Right renal cortex interstitium (tissue), 3 donors: ENCODE measurements at regions not wholly inside any gene's neighbourhood (a gene's known extent, or its start where the extent isn't known, plus 50 kb on each side); places are given as distances from the start of the nearest gene placed in this dataset.

ENCODE experiments used
- DNase-seq, 3 donors: peaks; one replicate each; pipeline ENCODE4 v3.0.0-alpha.2; 2013; ENCODE audit warnings: low read depth in 3 of 3, low spot score in 2 of 3

- no peak for DNase-seq
Measured at GRCh38 chr3:18886331-18886730, 262.0 kb upstream of the KCNH8 start.

- DNase-seq = no peak
Measured at GRCh38 chr3:18885612-18886011, 262.7 kb upstream of the KCNH8 start.

GRCh38 chr3:18883571-18883970 lies 264.7 kb upstream of the KCNH8 start:
- no peak for DNase-seq

- no peak for DNase-seq
Measured at GRCh38 chr3:18880691-18881090, 267.6 kb upstream of the KCNH8 start.

GRCh38 chr3:18872466-18872865 lies 275.8 kb upstream of the KCNH8 start:
- no peak for DNase-seq

GRCh38 chr3:18870642-18871041 lies 277.7 kb upstream of the KCNH8 start:
- DNase-seq = no peak

GRCh38 chr3:18870074-18870640 lies 278.2 kb upstream of the KCNH8 start:
- DNase-seq = no peak

- DNase-seq = no peak
Measured at GRCh38 chr3:18868911-18869689, 279.2 kb upstream of the KCNH8 start.

- no peak for DNase-seq
Measured at GRCh38 chr3:18866899-18867298, 281.4 kb upstream of the KCNH8 start.

GRCh38 chr3:18864933-18865731 lies 283.2 kb upstream of the KCNH8 start:
- no peak for DNase-seq

GRCh38 chr3:18862077-18862476 lies 286.2 kb upstream of the KCNH8 start:
- no peak for DNase-seq

GRCh38 chr3:18861137-18861536 lies 287.2 kb upstream of the KCNH8 start:
- DNase-seq = no peak

GRCh38 chr3:18853269-18853668 lies 295.0 kb upstream of the KCNH8 start:
- DNase-seq = no peak

- DNase-seq = no peak
Measured at GRCh38 chr3:18847583-18848197, 300.6 kb upstream of the KCNH8 start.

GRCh38 chr3:18843983-18844382 lies 304.3 kb upstream of the KCNH8 start:
- no peak for DNase-seq

GRCh38 chr3:18843188-18843587 lies 305.1 kb upstream of the KCNH8 start:
- DNase-seq = no peak

GRCh38 chr3:18841422-18842343 lies 306.6 kb upstream of the KCNH8 start:
- DNase-seq = no peak

GRCh38 chr3:18840535-18841137 lies 307.7 kb upstream of the KCNH8 start:
- DNase-seq = no peak

- DNase-seq = no peak
Measured at GRCh38 chr3:18838758-18839157, 309.6 kb upstream of the KCNH8 start.
